ENCODE measurements at regions not wholly inside any gene's neighbourhood (a gene's known extent, or its start where the extent isn't known, plus 50 kb on each side); places are given as distances from the start of the nearest gene placed in this dataset.

DNA sequence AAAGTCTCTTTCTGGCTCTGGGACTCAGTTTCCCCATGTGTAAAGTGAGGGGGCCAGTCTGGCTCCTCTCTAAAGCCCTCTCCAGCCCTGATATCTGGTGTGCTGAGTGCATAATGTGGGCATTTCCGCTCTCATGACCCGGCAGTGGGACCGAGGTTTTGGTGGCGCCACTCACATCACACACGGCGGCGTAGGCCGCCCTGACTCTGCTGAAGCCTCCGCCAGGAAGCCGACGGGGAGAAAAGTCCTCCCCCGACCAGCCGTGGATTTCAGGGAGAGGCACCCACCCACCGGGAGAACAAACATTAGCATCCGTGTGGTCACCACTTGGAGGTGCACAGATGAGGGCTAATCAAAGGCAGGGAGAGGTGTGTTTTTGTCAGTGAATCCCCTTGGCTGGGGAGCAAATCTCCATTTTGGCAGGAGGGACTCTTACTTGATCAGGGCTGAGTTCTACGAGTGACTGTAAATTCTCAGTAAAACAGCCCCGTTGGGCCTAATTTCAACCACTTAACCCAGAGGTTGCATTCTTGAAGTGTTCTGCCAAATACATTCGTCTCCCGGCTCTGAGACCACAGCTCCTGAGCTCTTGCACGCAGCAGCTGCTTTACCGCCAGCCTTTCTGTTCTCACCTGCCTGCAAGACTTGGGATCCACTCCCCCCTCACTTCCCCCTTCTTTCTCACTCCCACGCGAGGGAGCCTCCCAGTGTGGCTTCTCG lies 118.2 kb downstream of the FOXD2 start:
- DNase-seq = no peak

DNA sequence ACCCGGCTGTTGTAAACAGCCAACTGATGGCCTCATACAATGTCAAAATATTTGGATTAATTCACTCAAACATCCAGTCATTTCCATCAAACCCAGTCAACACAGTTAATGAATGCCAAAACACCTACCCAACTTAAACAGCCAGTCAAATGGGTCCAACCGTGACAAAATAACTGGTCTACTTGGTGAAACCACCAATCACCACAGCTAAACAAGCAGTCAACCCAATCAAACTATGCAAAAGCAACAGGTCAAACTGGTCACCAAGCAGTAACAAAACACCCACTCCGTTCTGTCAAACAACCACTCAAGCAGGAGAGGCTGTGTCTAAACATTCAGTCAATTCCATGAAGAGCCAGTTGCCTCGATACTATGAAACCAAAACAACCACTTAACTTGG lies 119.2 kb downstream of the FOXD2 start:
- DNase-seq = no peak

DNA sequence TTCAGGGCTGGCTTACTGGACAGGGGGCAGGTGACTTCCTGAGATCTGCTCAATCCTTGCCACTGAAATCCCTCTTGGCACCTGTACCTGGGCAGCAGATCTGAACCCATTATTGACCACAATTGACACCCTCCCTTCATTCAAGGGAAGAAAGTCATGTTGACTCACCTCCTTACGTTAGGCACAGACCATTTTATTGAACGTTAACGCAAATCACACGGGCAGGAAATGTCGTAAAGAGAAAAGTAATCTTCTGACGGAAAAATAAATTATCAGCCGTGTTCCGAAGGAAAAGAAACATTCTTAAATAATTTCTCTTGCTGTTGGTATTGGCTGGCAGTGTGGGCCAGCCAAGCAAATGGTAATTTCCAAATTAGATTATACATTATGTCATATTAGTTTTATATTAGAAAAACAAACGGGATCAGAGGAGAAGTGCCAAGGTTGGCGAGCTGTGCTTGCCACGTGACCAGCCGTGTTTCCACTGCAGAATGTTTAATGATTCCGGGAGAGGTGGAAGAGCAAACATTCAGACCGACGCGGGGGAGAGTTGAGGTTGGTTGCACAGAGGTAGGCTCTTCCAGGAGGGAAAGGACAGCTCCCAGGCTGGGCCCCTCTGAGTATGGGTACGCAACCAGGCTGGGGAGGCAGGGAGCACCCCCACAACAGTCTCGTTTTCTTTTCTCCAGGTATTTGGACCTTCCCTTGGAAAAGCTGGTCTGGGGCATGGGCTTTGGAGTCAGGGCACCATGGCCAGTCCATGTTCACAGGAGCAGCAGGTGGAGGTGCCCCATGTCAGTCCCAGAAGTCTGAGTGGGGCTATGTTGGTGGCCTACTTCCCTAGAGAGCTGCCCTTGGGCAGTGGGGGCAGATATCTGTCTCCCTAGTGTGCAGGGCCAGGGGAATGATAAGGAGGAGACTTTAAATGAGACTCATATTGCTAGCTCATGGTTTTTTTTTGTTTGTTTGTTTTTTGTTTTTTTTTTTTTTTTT lies 121.1 kb downstream of the FOXD2 start:
- no peak for DNase-seq

DNA sequence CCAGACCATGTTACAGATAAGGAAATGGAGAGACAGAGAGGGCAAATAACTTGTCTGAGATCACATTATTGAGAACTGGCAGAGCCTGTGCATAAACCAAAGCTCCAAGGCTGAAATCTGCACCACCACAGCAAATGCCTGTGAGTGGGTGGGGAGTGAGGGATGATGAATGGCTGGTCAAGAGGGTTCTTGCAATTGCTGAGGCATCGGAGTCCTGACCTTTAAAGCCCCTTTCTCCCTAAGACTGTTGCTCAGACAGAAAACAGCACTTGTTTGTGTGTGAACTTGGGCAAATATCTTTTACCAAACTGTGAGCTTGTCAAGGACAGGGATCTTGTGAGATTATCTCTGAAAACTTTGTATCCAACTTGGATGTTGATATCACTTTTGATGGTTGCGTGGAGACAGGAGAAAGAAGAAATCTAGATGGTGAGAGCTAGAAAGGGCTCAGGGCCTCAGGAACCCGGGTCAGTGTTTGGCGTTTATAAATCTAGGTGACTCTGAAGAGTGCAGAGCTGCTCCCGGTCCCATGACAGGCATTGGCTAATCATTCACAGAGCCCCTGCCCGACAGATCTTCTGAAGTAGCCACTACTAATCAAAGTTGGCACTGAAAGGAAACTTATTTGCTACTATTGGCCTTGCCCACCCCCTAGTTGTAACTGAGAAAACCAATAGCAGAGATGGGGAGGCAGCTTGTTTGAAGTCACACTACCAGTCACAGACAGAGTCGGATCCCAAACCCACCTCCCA lies 122.3 kb downstream of the FOXD2 start:
- DNase-seq = no peak

DNA sequence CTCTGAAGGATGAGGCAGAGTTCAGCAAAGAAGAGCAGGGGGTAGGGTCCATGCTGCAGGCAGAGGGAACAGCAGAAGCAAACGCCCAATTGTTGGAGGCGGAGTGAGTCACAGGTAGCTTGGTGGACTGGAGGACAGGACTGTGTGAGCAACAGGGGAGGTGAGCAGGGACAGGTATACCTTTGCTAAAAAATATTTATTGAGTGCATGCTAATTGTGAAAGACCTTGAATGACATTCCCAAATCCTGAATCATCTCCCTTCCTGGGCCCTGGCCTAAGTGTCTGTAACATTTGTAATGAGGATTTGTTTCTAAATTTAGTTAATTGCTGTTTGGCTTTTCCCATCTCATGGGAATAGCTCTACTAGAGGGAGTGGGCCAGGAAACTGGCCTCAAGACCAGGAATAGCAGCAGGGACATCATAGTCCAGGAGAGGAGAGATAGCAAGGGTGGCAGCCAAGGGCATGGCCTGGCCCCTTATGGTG lies 123.7 kb downstream of the FOXD2 start:
- no peak for DNase-seq

DNA sequence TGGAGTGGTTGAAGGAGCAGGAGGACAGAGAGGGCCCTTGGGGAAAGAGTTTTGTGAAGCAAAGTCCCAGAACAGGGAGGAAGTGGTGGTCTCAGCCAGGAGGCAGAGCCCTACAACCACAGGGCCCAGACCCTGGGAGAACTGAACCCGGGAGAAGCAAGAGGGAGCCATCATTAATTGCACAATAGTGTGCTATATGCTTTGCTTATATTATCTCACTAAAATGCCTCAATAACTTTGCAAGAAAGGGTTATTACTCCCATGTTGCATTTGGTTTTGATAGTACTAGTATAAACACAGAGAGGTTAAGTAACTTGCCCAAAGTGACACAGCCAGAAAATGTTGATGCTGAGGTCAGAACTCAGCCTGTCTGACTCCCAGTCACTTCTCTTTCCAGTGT lies 124.3 kb downstream of the FOXD2 start:
- DNase-seq = no peak

DNA sequence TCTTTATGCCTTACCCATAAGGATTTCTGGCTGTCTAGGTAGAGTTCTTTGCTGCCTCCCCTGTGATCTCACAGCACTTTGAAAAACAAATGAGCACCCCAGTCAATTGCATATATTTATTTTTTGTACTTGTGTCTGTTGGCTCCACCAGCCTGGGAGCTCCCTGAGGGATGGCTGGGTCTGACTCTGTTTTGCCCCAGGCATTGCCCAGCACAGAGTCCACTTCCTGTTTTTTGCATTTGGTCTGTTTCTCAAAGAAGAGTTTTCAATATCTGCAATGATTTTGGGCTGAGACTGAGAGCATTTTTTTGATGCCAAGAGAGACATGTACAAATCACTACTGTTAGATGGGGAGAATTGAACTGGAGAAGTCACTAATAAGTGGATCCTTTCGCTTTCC lies 125.0 kb downstream of the FOXD2 start:
- no peak for DNase-seq

DNA sequence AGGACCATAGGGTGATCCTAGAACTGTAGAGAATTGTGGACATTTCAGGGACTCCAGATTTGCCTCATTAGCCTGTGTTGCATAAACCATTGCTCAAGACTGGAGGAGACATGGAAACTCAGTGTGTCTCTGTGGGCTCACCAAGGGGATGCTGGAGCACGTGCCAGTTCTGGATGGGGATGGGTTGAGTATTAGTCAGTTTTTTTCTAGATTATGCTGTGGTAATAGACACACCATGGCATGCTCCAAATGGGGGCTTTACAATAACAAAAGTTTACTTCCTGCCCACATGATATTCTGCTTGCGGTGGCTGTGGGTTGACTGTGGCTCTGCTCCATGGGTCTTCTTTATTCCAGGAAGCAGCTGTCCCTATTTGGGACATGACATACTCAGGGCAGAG lies 125.4 kb downstream of the FOXD2 start:
- DNase-seq = no peak

DNA sequence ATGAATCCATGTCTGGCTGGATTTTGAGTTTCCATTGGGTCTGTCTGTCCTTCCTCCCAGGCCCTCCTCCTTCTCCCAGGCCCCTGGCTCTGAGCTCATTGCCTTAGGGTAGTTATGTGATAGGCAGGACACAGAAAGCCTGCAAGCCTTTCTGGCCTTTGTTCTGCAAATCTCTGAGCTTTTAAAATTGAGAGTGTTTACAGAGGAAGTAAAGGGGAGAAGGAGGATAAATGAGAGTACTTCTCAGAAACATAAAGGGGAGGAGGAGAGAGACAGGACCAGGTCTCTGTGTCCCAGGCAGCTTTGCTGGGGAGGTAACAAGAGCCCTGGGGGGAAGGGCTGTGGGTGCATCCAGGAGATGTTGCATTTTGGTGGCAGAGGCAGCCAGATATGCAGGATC lies 126.7 kb downstream of the FOXD2 start:
- no peak for DNase-seq

DNA sequence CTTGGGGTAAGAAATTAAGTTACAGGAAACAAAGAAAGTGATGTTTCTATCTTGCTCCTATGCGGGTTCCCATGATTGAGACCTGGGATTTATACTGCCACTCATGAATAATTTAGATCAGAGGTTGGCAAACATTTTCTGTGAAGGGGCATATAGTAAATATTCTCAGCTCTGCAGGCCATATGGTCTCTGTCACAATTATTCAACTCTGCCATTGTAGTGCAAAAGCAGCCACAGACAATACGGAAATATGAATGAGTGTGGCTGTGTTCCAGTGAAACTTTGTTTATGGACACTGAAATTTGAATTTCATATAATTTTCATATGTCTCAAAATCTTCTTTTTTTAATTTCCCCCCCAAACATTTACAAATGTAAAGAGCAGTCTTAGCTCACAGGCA lies 127.2 kb downstream of the FOXD2 start:
- no peak for DNase-seq

DNA sequence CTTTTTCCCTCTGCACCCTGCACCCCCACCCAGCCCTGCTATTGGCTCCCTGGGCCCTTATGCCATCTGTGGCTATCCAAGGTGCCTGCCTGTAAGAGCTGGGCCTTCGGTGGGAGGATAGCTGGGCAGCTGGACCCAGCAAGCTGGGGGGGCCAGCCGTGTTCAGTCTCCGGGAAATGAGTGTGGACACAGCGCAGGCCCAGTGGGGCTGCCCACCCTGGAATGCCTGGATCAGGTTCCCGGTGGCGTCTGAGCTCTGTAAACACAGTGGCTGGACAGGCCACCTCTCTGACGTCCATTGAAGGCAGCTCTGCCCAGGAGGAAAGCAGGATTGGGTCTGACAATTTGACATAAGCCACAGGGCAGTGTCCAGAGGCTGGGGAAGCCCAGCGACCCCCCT lies 127.8 kb downstream of the FOXD2 start:
- DNase-seq = no peak

DNA sequence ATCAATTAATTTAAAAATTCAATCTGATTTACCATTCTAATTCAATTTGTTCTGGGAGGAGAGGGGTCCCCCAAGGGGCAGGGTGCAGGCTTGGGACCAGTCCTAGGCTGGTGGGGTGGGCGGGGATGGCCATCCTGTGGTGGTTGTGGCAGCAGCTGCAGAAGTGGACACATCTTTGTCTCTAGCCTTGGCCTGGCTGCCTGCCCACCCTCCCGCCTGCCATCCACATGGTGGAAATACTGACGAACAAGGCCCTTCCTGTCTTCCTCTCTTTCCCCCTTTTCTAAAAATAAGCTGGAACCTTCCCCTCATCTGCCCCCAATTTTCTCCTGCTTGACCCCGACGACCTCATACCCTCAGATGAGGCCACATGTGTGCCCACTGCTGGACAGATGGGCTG lies 130.9 kb downstream of the FOXD2 start:
- DNase-seq = no peak

DNA sequence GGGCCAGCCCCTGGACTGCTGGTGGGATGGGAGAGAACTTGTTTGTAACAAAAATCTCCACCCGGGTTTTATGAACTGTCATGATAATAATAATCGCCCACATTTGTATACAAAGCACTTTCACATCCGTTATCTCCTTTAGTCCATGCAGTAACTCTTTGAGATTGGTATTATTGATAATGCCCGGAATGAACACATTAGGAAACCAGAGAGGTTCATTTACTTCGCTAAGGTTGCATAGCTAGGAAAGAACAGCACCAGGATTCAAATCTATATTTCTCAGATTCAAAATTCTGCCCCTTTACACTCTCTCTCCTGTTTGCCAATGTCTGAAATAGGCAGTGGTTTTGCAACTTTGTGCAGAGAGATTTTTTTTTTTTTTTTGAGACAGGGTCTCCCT lies 131.4 kb downstream of the FOXD2 start:
- DNase-seq = no peak

DNA sequence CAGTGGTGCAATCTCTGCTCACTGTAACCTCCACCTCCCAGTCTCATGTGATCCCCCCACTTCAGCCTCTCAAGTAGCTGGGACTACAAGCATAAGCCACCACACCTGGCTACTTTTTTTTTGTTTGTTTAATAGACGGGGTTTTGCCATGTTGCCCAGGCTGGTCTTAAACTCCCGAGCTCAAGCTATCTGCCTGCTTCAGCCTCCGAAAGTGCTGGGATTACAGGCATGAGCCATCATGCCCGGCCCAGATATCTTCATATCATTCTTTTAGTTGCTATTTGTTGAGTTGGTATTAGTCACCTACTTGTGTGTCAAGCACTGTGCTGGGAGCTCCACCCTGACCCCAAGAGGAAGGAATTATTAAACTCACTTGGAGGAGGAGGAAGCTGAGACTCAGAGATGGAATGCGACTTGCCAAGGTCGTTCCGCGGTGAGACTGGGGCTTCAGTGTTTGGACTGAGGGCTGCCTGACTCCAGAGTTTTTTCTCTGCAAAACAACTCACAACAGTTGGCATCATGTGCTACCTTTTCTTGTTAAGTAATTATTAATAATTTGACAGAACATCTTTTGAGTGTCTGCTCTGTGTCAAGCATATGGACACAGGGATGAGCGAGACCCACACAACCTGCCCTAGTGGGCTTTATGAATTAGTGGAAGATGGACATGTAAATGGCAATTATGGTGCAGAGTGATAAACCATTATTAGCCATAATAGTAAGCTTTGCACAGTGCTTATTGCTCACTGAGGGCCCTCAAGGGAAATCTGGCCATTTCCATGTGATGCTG lies 132.0 kb downstream of the FOXD2 start:
- no peak for DNase-seq

DNA sequence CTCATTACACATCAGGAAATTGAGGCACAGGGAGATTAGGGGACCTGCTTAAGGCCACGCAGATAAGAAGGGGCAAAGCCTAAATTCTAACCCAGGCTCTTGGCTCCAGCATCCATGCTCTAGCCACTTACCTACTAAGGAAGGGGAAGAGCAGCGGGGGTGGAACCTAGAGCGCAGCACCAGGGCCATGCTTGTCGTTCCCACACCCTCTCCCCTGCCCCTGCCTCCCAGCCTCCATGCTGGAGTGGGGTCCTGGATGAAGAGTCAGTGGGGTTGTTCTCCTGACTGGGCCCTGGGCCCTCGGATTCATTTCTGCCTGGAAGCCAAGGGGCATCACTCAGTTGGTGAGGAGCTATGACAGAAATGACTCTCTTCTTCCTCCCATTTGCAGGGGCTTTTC lies 133.3 kb downstream of the FOXD2 start:
- DNase-seq = no peak

DNA sequence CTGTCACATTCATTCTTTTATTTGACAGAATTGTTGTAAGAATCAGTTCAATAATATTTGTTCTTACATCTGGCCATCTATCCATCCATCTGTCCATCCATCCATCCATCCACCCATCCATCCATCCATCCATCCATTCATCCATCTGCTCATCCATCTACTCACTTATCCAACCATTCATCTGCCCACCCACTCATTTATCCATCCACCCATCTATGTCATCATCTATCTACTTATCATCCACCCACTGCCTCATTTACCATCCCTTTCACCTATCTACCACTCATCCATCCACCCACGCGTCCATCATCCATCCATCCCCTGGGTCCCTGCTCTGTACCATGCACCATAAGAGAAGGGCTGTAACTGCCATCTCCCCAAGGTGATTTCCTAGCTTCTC lies 134.1 kb downstream of the FOXD2 start:
- no peak for DNase-seq

DNA sequence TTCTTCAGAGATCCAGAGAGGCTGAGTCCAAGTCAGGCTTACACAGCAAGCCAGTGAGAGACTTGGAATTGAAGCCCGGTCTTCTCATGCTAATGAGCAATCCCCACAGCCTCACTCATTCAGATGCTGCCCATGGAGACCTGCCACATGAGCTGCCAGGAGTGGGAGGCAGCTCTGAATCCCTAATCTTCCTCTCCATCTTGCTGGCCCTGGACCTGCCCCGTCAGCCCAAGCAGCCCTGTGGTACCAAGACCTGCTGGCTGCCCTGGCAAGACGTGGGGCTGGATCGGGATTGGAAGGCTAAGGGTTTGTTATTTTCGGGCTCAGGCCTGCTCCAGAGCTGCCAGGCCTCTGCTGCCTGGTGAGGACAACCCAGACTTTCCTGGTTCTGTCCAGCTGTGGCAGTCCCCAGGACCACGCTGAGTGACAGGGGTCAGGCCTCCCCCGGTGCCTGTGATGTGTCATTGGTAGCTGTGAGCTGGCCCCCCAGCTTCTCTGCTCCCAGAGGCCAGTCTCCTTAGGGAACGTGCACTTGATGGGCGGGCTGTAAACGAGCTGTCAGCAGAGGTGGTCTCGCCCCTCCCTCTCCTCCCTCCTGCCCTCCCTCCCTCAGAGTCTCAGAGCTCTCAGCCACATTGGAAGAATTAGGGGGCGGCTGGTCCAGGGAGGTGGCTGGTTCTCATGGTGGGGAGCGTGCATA lies 135.0 kb downstream of the FOXD2 start:
- no peak for DNase-seq

DNA sequence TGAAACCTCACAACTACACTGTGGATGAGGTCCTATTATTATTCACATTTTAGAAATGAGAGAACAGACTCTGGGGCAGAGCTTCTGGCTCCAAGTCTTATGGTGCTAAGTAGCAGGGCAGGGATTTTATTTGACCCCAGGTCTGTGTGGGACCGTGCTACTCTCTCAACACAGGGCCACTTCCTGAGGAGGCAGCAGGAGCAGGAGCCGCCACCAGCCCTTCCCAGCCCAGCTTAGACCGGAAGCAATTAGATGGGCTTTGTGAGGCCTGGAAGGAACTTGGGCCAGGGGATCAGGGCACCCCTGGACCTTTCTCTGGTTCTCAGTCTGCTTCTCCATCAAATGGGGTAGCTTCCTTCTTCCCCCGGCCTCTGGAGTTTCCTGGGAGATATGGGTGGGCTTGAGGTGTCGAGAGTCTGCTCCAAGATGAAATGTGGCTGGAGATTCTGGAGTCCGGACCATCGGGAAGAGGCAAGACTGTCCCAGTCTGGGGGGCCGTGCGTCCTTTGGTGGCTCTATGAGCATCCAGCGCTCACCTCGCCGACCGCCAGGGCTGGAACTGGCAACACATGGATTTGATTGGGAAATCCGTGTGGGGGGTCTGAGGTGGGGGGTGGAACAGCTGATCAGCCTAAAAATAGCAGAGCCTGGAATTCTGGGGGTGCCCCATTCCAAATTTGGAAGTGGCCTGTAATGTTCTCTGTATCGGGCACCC lies 136.8 kb downstream of the FOXD2 start:
- DNase-seq = no peak

DNA sequence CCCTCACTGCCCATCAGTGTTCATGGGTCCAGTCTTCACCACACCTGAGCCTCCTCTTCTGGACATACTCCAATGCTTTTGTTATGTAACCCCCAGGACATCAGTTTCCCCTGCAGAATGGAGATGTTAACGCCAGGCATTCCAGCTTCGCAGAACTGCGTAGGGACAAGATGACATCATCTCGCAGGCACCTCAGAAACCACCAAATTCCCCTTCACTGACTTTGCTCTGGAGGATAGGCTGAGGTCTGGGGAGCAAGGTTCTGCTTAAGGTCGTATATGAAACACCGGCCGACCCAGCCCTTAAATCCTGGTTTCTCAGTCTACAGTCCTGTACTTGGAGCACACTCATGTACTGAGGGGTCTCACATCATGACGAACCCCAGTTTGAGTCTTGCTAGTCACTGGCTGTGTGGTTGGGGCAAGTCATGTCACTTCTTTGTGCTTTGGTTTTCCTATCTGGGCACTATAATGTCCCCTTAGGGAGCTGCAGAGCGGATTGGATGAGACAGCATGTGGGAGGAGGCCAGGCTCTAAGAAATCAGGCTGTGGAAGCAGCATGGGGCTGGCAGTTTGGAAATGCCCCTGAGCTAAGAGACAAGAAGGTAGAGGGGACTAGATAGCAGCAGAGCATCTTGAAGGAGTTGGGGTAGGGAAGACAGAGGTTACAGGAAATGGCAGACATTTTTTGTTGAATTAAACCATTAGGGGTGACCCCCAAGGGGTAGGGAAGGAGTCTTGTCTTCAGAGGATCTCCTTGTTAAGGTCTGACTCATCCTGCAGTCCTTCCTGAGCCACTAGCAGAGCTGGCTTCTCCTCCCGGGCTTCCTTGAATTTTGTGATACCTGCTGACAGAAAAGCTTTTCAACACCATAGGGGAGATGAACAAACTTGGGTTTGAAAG lies 138.3 kb downstream of the FOXD2 start:
- no peak for DNase-seq

DNA sequence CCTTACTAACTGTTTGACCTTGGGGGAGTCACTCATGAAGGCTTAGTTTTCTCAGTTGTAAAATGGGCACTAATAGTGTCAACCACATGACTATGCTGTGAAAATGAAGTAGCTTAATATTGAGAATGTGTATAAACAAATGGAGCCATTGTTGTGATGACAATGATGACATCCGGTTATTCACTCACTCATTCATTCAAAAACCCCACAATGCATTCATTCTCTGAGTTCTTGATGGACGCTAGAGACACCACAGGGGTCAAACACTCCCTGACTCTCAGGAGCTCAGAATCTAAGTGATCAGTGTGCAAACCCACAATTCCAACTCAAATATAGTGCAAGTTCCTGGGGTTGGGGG lies 138.9 kb downstream of the FOXD2 start:
- DNase-seq = no peak

All from activated T-cell treated with anti-CD3 and anti-CD28 coated beads, Interleukin-2, amount 50 U/mL, for 48 hours (primary cell).